Muscle of arm (tissue), 1 donor: ENCODE measurements at regions not wholly inside any gene's neighbourhood (a gene's known extent, or its start where the extent isn't known, plus 50 kb on each side); places are given as distances from the start of the nearest gene placed in this dataset.
A peak's percentile ranks its signal among the peaks of the same experiment; 100 is the strongest.

Experiments used
- DNase-seq: peaks from one replicate; pipeline ENCODE4 v3.0.0-alpha.2; 2013

- no peak for DNase-seq
Measured at GRCh38 chr4:180640193-180640592, 1603.0 kb upstream of the TENM3 start.

GRCh38 chr4:180641495-180641894 is 1601.7 kb upstream of the TENM3 start:
- DNase-seq: no peak

GRCh38 chr4:180642732-180643131 is 1600.5 kb upstream of the TENM3 start:
- DNase-seq: no peak

- no peak for DNase-seq
Measured at GRCh38 chr4:180650273-180650672, 1592.9 kb upstream of the TENM3 start.

- DNase-seq: no peak
Measured at GRCh38 chr4:180652533-180652932, 1590.7 kb upstream of the TENM3 start.

GRCh38 chr4:180655886-180656285 is 1587.3 kb upstream of the TENM3 start:
- DNase-seq: no peak

GRCh38 chr4:180657881-180658280 is 1585.3 kb upstream of the TENM3 start:
- no peak for DNase-seq

GRCh38 chr4:180664766-180665368 is 1578.3 kb upstream of the TENM3 start:
- peak; percentile 84 for DNase-seq

GRCh38 chr4:180665481-180665880 is 1577.7 kb upstream of the TENM3 start:
- no peak for DNase-seq

GRCh38 chr4:180665994-180666824 is 1577.0 kb upstream of the TENM3 start:
- peak; percentile 35 for DNase-seq

GRCh38 chr4:180668732-180669131 is 1574.5 kb upstream of the TENM3 start:
- no peak for DNase-seq

GRCh38 chr4:180669680-180670079 is 1573.5 kb upstream of the TENM3 start:
- DNase-seq: no peak

- DNase-seq: no peak
Measured at GRCh38 chr4:180674619-180675358, 1568.4 kb upstream of the TENM3 start.

GRCh38 chr4:180675359-180675650 is 1567.9 kb upstream of the TENM3 start:
- no peak for DNase-seq

GRCh38 chr4:180680305-180680704 is 1562.9 kb upstream of the TENM3 start:
- no peak for DNase-seq

GRCh38 chr4:180682776-180683175 is 1560.4 kb upstream of the TENM3 start:
- no peak for DNase-seq

GRCh38 chr4:180683186-180683585 is 1560.0 kb upstream of the TENM3 start:
- no peak for DNase-seq

- DNase-seq: no peak
Measured at GRCh38 chr4:180688480-180688879, 1554.7 kb upstream of the TENM3 start.

- DNase-seq: no peak
Measured at GRCh38 chr4:180694875-180695274, 1548.3 kb upstream of the TENM3 start.

- no peak for DNase-seq
Measured at GRCh38 chr4:180695851-180696250, 1547.4 kb upstream of the TENM3 start.

GRCh38 chr4:180696460-180697092 is 1546.6 kb upstream of the TENM3 start:
- no peak for DNase-seq

GRCh38 chr4:180698550-180699195 is 1544.5 kb upstream of the TENM3 start:
- DNase-seq: no peak
